ENCODE measurements at regions not wholly inside any gene's neighbourhood (a gene's known extent, or its start where the extent isn't known, plus 50 kb on each side); places are given as distances from the start of the nearest gene placed in this dataset.

DNA sequence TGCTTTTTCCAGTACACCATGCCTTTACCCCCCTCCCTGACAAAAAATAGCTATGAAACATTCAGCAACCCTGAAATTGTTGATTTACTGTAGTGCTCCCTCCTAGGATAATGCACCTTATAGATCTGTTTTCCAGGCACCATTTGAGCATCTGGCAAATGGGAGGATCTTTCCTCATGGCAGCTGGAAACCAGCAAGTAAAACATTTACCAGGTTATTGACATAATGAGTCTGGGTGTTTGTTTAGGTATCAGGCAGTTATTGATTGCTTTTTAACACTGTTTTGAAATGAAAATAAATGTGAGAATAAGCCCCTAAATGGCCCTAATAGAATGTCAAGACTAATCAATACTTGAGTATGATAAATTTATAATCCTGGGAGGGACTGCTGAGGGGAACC, 57.3 kb upstream of the KLF4 start:
- peaks cover 16% of the 10 kb centered on the region for H3K4me1 ChIP-seq (ENCODE audit: control insufficient read depth, extremely low read depth, insufficient read depth, low read length)
- dilution Hi-C loops (cut with MboI; ENCODE audit: extremely low pct_ligation_motif_present, low sequenced_read_pairs) (no loop called here), intact Hi-C loops (cut with micrococcal nuclease) (no loop called here)
- no peak for TF ChIP-seq MAX (IDR thresholded peaks at IDR 0.05; ENCODE audit: insufficient read depth, insufficient read length)
- no peak for TF ChIP-seq JUN (IDR thresholded peaks at IDR 0.05; ENCODE audit: borderline replicate concordance, insufficient read depth, insufficient read length, low read depth)
- no peak for TF ChIP-seq MYC (IDR thresholded peaks at IDR 0.05; ENCODE audit: low read depth, low read length)
- TF ChIP-seq, protein P1, sequence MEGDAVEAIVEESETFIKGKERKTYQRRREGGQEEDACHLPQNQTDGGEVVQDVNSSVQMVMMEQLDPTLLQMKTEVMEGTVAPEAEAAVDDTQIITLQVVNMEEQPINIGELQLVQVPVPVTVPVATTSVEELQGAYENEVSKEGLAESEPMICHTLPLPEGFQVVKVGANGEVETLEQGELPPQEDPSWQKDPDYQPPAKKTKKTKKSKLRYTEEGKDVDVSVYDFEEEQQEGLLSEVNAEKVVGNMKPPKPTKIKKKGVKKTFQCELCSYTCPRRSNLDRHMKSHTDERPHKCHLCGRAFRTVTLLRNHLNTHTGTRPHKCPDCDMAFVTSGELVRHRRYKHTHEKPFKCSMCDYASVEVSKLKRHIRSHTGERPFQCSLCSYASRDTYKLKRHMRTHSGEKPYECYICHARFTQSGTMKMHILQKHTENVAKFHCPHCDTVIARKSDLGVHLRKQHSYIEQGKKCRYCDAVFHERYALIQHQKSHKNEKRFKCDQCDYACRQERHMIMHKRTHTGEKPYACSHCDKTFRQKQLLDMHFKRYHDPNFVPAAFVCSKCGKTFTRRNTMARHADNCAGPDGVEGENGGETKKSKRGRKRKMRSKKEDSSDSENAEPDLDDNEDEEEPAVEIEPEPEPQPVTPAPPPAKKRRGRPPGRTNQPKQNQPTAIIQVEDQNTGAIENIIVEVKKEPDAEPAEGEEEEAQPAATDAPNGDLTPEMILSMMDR (IDR thresholded peaks at IDR 0.05; ENCODE audit: extremely low read depth in 1 of 2, insufficient read depth in 1 of 2, low read depth in 1 of 2, low read length in 2 of 2): no peak
- no peaks in the 10 kb centered on the region for H3K36me3 ChIP-seq (ENCODE audit: control insufficient read depth in 2 of 2, extremely low read depth in 1 of 2, insufficient read depth in 2 of 2, low read length in 2 of 2)
- no peak for FAIRE-seq
- ChIA-PET CTCF (no interaction called here), POLR2A (no interaction called here)
- H3K79me2 ChIP-seq (ENCODE audit: control insufficient read depth, insufficient read depth, low read length): no peaks in the 10 kb centered on the region
- H3K4me3 ChIP-seq (replicated peaks in 1 of 3; ENCODE audit: insufficient read depth in 1 of 3, low read depth in 1 of 3, low read length in 3 of 3): no peak overlapping the region
- H2AFZ ChIP-seq (ENCODE audit: low read depth, low read length): no peak overlapping the region
- no peaks in the 10 kb centered on the region for H4K20me1 ChIP-seq (replicated peaks; ENCODE audit: control insufficient read depth, extremely low read depth, insufficient read depth, low read length)
- no peak overlapping the region for H3K27ac ChIP-seq (ENCODE audit: insufficient read depth, low read depth, low read length)
- H3K27me3 ChIP-seq (ENCODE audit: control insufficient read depth in 2 of 2, insufficient read depth in 2 of 2, low read length in 2 of 2): no peaks in the 10 kb centered on the region
- no peak overlapping the region for H3K4me2 ChIP-seq (ENCODE audit: insufficient read depth, low read length)
- no TSS peak for BruUV-seq (replicated peaks)
- H3K9ac ChIP-seq (replicated peaks; ENCODE audit: extremely low read depth, insufficient read depth, low read length): no peak overlapping the region
- H3K9me3 ChIP-seq (replicated peaks; ENCODE audit: control insufficient read depth, insufficient read depth, low read length): no peaks in the 10 kb centered on the region
- H3K9me1 ChIP-seq (replicated peaks; ENCODE audit: control insufficient read depth, extremely low read depth, insufficient read depth, low read length): no peaks in the 10 kb centered on the region
- no peak for DNase-seq (ENCODE audit: low read depth, low spot score)

DNA sequence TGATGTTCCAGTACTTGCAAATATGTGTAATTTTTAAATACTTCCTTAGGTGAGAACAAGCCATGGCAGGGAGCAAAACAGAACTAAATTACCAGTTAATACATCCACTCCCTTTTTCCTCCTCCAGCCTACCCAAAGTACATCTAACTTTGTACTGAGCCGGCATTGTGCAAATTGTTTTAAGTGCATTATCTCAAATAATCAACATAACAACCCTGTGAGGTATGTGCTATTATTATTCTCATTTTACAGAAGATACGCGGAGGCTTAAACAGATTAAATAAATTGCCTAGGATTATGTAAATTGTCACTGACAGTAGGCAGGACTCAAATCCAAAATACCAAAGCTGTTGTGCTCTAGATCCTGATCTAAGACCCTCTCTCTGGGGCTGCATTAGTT, 55.5 kb upstream of the KLF4 start:
- Histone ChIP-seq H3K9me3 (replicated peaks; ENCODE audit: control insufficient read depth, insufficient read depth, low read length) (no peaks in the 10 kb centered on the region), H4K20me1 (replicated peaks; ENCODE audit: control insufficient read depth, extremely low read depth, insufficient read depth, low read length) (no peaks in the 10 kb centered on the region), H3K9me1 (replicated peaks; ENCODE audit: control insufficient read depth, extremely low read depth, insufficient read depth, low read length) (no peaks in the 10 kb centered on the region), H3K36me3 (ENCODE audit: control insufficient read depth in 2 of 2, extremely low read depth in 1 of 2, insufficient read depth in 2 of 2, low read length in 2 of 2) (no peaks in the 10 kb centered on the region), H3K4me1 (ENCODE audit: control insufficient read depth, extremely low read depth, insufficient read depth, low read length) (peaks cover 16% of the 10 kb centered on the region), H2AFZ (ENCODE audit: low read depth, low read length) (no peak overlapping the region), H3K27ac (ENCODE audit: insufficient read depth, low read depth, low read length) (no peak overlapping the region), H3K27me3 (ENCODE audit: control insufficient read depth in 2 of 2, insufficient read depth in 2 of 2, low read length in 2 of 2) (no peaks in the 10 kb centered on the region), H3K4me2 (ENCODE audit: insufficient read depth, low read length) (no peak overlapping the region), H3K79me2 (ENCODE audit: control insufficient read depth, insufficient read depth, low read length) (no peaks in the 10 kb centered on the region), H3K4me3 (replicated peaks in 1 of 3; ENCODE audit: insufficient read depth in 1 of 3, low read depth in 1 of 3, low read length in 3 of 3) (no peak overlapping the region), H3K9ac (replicated peaks; ENCODE audit: extremely low read depth, insufficient read depth, low read length) (no peak overlapping the region)
- CTCF ChIA-PET: no interaction called here
- DNase-seq (ENCODE audit: low read depth, low spot score): no peak
- intact Hi-C loops (cut with micrococcal nuclease) (no loop called here), dilution Hi-C loops (cut with MboI; ENCODE audit: extremely low pct_ligation_motif_present, low sequenced_read_pairs) (no loop called here)
- FAIRE-seq: no peak
- TF ChIP-seq MYC (IDR thresholded peaks at IDR 0.05; ENCODE audit: low read depth, low read length) (no peak), POLR2AphosphoS5 (IDR thresholded peaks at IDR 0.05; ENCODE audit: insufficient read depth, low read depth, low read length) (no peak), MAX (IDR thresholded peaks at IDR 0.05; ENCODE audit: insufficient read depth, insufficient read length) (no peak), JUN (IDR thresholded peaks at IDR 0.05; ENCODE audit: borderline replicate concordance, insufficient read depth, insufficient read length, low read depth) (no peak), EZH2 (IDR thresholded peaks at IDR 0.05; ENCODE audit: borderline replicate concordance, low read depth, low read length, severe bottlenecking) (no peak), FOS (IDR thresholded peaks at IDR 0.05; ENCODE audit: borderline replicate concordance, insufficient read depth, low read length) (no peak), GATA2 (IDR thresholded peaks at IDR 0.05; ENCODE audit: insufficient read depth, insufficient read length, low read depth, low read length) (no peak), POLR2A (IDR thresholded peaks at IDR 0.05; ENCODE audit: low read depth, low read length) (no peak)
- TF ChIP-seq, protein P1 (IDR thresholded peaks at IDR 0.05; ENCODE audit: extremely low read depth in 1 of 2, insufficient read depth in 1 of 2, low read depth in 1 of 2, low read length in 2 of 2): no peak
- no TSS peak for BruUV-seq (replicated peaks)
- POLR2A ChIA-PET: no interaction called here

Measured in endothelial cell of umbilical vein (primary cell).